Hepatocyte (in vitro differentiated cells): ENCODE measurements at regions not wholly inside any gene's neighbourhood (a gene's known extent, or its start where the extent isn't known, plus 50 kb on each side); places are given as distances from the start of the nearest gene placed in this dataset.

Experiments
- DNase-seq: peaks from one replicate; pipeline ENCODE4 v3.0.0-alpha.2; 2016; ENCODE audit warnings: low spot score
- H2AFZ ChIP-seq: fragments of 200-600 bp; sonication (generic); 2 replicates; pipeline ENCODE4 v1.6.0; 2016; ENCODE audit warnings: antibody characterized with exemption, mild to moderate bottlenecking
- H3K27ac ChIP-seq: fragments of 200-600 bp; sonication (generic); 2 replicates; pipeline ENCODE4 v1.5.1; 2016; ENCODE audit warnings: mild to moderate bottlenecking
- H3K27me3 ChIP-seq: fragments of 200-600 bp; sonication (generic); 2 replicates; pipeline ENCODE4 v1.6.1; 2016
- H3K36me3 ChIP-seq: fragments of 200-600 bp; sonication (generic); replicated peaks from 2 replicates; pipeline ENCODE4 v1.5.1; 2016; ENCODE audit warnings: low read depth; ENCODE audit not compliant: insufficient read depth
- H3K4me1 ChIP-seq: fragments of 200-600 bp; sonication (generic); 2 replicates; pipeline ENCODE4 v1.5.1; 2016; ENCODE audit warnings: mild to moderate bottlenecking, moderate library complexity; ENCODE audit not compliant: insufficient read depth
- H3K4me2 ChIP-seq: fragments of 200-600 bp; sonication (generic); 2 replicates; pipeline ENCODE4 v1.6.0; 2016
- H3K4me3 ChIP-seq: fragments of 200-600 bp; sonication (generic); 2 replicates; pipeline ENCODE4 v1.5.1; 2016; ENCODE audit warnings: mild to moderate bottlenecking
- H3K79me2 ChIP-seq: fragments of 200-600 bp; sonication (generic); 2 replicates; pipeline ENCODE4 v1.6.0; 2017; ENCODE audit warnings: mild to moderate bottlenecking
- H3K9me2 ChIP-seq: fragments of 200-600 bp; sonication (generic); replicated peaks from 2 replicates; pipeline ENCODE4 v1.6.0; 2017; ENCODE audit warnings: mild to moderate bottlenecking; ENCODE audit not compliant: insufficient read depth
- H3K9me3 ChIP-seq: fragments of 200-600 bp; sonication (generic); 2 replicates; pipeline ENCODE4 v1.5.1; 2016; ENCODE audit warnings: low read depth, mild to moderate bottlenecking
- H4K20me1 ChIP-seq: fragments of 200-600 bp; sonication (generic); 2 replicates; pipeline ENCODE4 v1.6.0; 2016; ENCODE audit warnings: mild to moderate bottlenecking; ENCODE audit not compliant: insufficient read depth, poor library complexity, severe bottlenecking
- CTCF ChIP-seq: fragments of 200-600 bp; sonication (generic); IDR thresholded peaks from 2 replicates; pipeline ENCODE4 v1.5.1; 2016; ENCODE audit warnings: antibody characterized with exemption, mild to moderate bottlenecking; ENCODE audit not compliant: poor library complexity
- EZH2 ChIP-seq: fragments of 200-600 bp; sonication (generic); IDR thresholded peaks from 2 replicates; pipeline ENCODE4 v1.6.1; 2016; ENCODE audit warnings: antibody characterized with exemption, mild to moderate bottlenecking, borderline replicate concordance
- EZH2phosphoT487 ChIP-seq: fragments of 200-600 bp; sonication (generic); IDR thresholded peaks from one replicate; pipeline ENCODE4 v1.6.1; 2018; ENCODE audit warnings: antibody characterized with exemption, mild to moderate bottlenecking, low read depth, moderate library complexity; ENCODE audit not compliant: unreplicated experiment, severe bottlenecking
- WGBS: methylation state at CpG from one replicate; pipeline ENCODE4 v1.1.6; 2016; ENCODE audit warnings: low lambda C conversion rate; ENCODE audit errors: missing lambda C conversion rate; 5-methylcytosine and 5-hydroxymethylcytosine counted together

GRCh38 chr3:124201786-124202185 is 209.9 kb upstream of the ROPN1 start:
- H3K27ac ChIP-seq = no peak overlapping the region
- H4K20me1 ChIP-seq = no peaks in the 10 kb centered on the region
- H3K36me3 ChIP-seq = no peaks in the 10 kb centered on the region
- WGBS = 48% methylated on average over 2 of the region's 2 CpGs
- H2AFZ ChIP-seq = no peak overlapping the region
- no peaks in the 10 kb centered on the region for H3K79me2 ChIP-seq
- no peak overlapping the region for H3K4me2 ChIP-seq
- no peaks in the 10 kb centered on the region for H3K9me3 ChIP-seq
- peaks cover 16% of the 10 kb centered on the region for H3K4me1 ChIP-seq
- H3K4me3 ChIP-seq = no peak overlapping the region
- no peaks in the 10 kb centered on the region for H3K9me2 ChIP-seq
- no peak for TF ChIP-seq EZH2phosphoT487
- TF ChIP-seq CTCF = no peak
- TF ChIP-seq EZH2 = no peak
- no peak for DNase-seq
- peaks cover 3% of the 10 kb centered on the region for H3K27me3 ChIP-seq

GRCh38 chr3:124202754-124203153 is 210.8 kb upstream of the ROPN1 start:
- H4K20me1 ChIP-seq = no peaks in the 10 kb centered on the region
- H3K4me2 ChIP-seq = no peak overlapping the region
- H3K27me3 ChIP-seq = peaks cover 3% of the 10 kb centered on the region
- no peak overlapping the region for H3K27ac ChIP-seq
- H3K79me2 ChIP-seq = no peaks in the 10 kb centered on the region
- DNase-seq = peak; percentile 11
- TF ChIP-seq CTCF (no peak), EZH2 (no peak), EZH2phosphoT487 (no peak)
- WGBS = 68% methylated on average over 4 of the region's 4 CpGs
- H3K9me3 ChIP-seq = no peaks in the 10 kb centered on the region
- peaks cover 16% of the 10 kb centered on the region for H3K4me1 ChIP-seq
- no peak overlapping the region for H3K4me3 ChIP-seq
- no peaks in the 10 kb centered on the region for H3K9me2 ChIP-seq
- no peaks in the 10 kb centered on the region for H3K36me3 ChIP-seq
- no peak overlapping the region for H2AFZ ChIP-seq

- H3K9me2 ChIP-seq = no peaks in the 10 kb centered on the region
- peaks cover 3% of the 10 kb centered on the region for H3K27me3 ChIP-seq
- no peaks in the 10 kb centered on the region for H3K79me2 ChIP-seq
- H2AFZ ChIP-seq = no peak overlapping the region
- no peak overlapping the region for H3K27ac ChIP-seq
- no peaks in the 10 kb centered on the region for H3K9me3 ChIP-seq
- H3K4me3 ChIP-seq = no peak overlapping the region
- no peak overlapping the region for H3K4me2 ChIP-seq
- DNase-seq = no peak
- peaks cover 16% of the 10 kb centered on the region for H3K4me1 ChIP-seq
- no peaks in the 10 kb centered on the region for H4K20me1 ChIP-seq
- H3K36me3 ChIP-seq = no peaks in the 10 kb centered on the region
- TF ChIP-seq EZH2 = no peak
- TF ChIP-seq EZH2phosphoT487 = no peak
- 97% methylated on average over 2 of the region's 2 CpGs for WGBS
Observed at GRCh38 chr3:124203292-124203691, 211.4 kb upstream of the ROPN1 start.

- Histone ChIP-seq H3K79me2 (no peaks in the 10 kb centered on the region), H3K9me2 (no peaks in the 10 kb centered on the region), H3K36me3 (no peaks in the 10 kb centered on the region), H3K9me3 (no peaks in the 10 kb centered on the region), H3K4me1 (peaks cover 11% of the 10 kb centered on the region), H4K20me1 (no peaks in the 10 kb centered on the region), H2AFZ (no peak overlapping the region), H3K4me2 (no peak overlapping the region), H3K27me3 (peaks cover 3% of the 10 kb centered on the region), H3K27ac (no peak overlapping the region), H3K4me3 (no peak overlapping the region)
- DNase-seq = no peak
- TF ChIP-seq EZH2 (no peak), CTCF (no peak), EZH2phosphoT487 (no peak)
- WGBS = 83% methylated on average over 5 of the region's 5 CpGs
Observed at GRCh38 chr3:124206225-124207055, 214.5 kb upstream of the ROPN1 start.
